Kidney epithelial cell (primary cell): ENCODE measurements at regions not wholly inside any gene's neighbourhood (a gene's known extent, or its start where the extent isn't known, plus 50 kb on each side); places are given as distances from the start of the nearest gene placed in this dataset.

ENCODE experiments used
- DNase-seq: peaks from one replicate; pipeline ENCODE4 v3.0.0-alpha.2; 2010; ENCODE audit warnings: low read depth
- H3K27me3 ChIP-seq: 2 replicates; pipeline ENCODE4 v1.6.0; 2011; ENCODE audit warnings: low read length; ENCODE audit not compliant: control insufficient read depth, insufficient read depth
- H3K36me3 ChIP-seq: 2 replicates; pipeline ENCODE4 v1.5.1; 2011; ENCODE audit warnings: low read length; ENCODE audit not compliant: control insufficient read depth, insufficient read depth
- H3K4me3 ChIP-seq: 2 replicates; pipeline ENCODE4 v1.5.1; 2011; ENCODE audit warnings: low read depth, mild to moderate bottlenecking, control low read depth, low read length
- CTCF ChIP-seq: IDR thresholded peaks from 2 replicates; pipeline ENCODE4 v1.5.1; 2011; ENCODE audit warnings: mild to moderate bottlenecking, moderate library complexity, low read length, control low read depth, inconsistent platforms; ENCODE audit not compliant: insufficient read depth, poor library complexity, severe bottlenecking

- TF ChIP-seq CTCF: no peak
- DNase-seq: no peak
- H3K36me3 ChIP-seq: no peaks in the 10 kb centered on the region
- H3K4me3 ChIP-seq: no peak overlapping the region
- H3K27me3 ChIP-seq: no peaks in the 10 kb centered on the region
These were observed 99.5 kb upstream of the TSPAN2 start for GRCh38 chr1:115188680-115189395.

GRCh38 chr1:115186711-115187265 lies 97.5 kb upstream of the TSPAN2 start:
- DNase-seq: no peak
- H3K36me3 ChIP-seq: no peaks in the 10 kb centered on the region
- no peak for TF ChIP-seq CTCF
- no peak overlapping the region for H3K4me3 ChIP-seq
- H3K27me3 ChIP-seq: no peaks in the 10 kb centered on the region

GRCh38 chr1:115185336-115185735 lies 96.0 kb upstream of the TSPAN2 start:
- no peak overlapping the region for H3K4me3 ChIP-seq
- no peaks in the 10 kb centered on the region for H3K36me3 ChIP-seq
- no peaks in the 10 kb centered on the region for H3K27me3 ChIP-seq
- TF ChIP-seq CTCF: no peak
- DNase-seq: no peak

GRCh38 chr1:115184951-115185331 lies 95.6 kb upstream of the TSPAN2 start:
- H3K27me3 ChIP-seq: no peaks in the 10 kb centered on the region
- DNase-seq: peak; percentile 56
- no peak overlapping the region for H3K4me3 ChIP-seq
- no peak for TF ChIP-seq CTCF
- no peaks in the 10 kb centered on the region for H3K36me3 ChIP-seq

- TF ChIP-seq CTCF: no peak
- H3K36me3 ChIP-seq: no peaks in the 10 kb centered on the region
- H3K27me3 ChIP-seq: no peaks in the 10 kb centered on the region
- H3K4me3 ChIP-seq: no peak overlapping the region
- no peak for DNase-seq
These were observed 95.1 kb upstream of the TSPAN2 start for GRCh38 chr1:115184260-115184950.
